ENCODE measurements at regions not wholly inside any gene's neighbourhood (a gene's known extent, or its start where the extent isn't known, plus 50 kb on each side); places are given as distances from the start of the nearest gene placed in this dataset.
"Not testable (repeated sequence)": the region's sequence is repeated elsewhere in the genome, so short reads cannot be mapped to it uniquely, and the experiment has no call there.

- H3K9me3 ChIP-seq; DNase-seq; ATAC-seq; H3K36me3 ChIP-seq; H3K27ac ChIP-seq; H3K4me1 ChIP-seq; intact Hi-C loops (cut with DNase I); H3K27me3 ChIP-seq; H3K4me3 ChIP-seq: not testable (repeated sequence)
These were observed 57.3 kb upstream of the HS3ST3A1 start for GRCh38 chr17:13659051-13659450.

GRCh38 chr17:13665872-13666635 is 64.3 kb upstream of the HS3ST3A1 start:
- TF ChIP-seq CTCF (IDR thresholded peaks at IDR 0.05), result no peak

GRCh38 chr17:13671341-13671740 is 69.6 kb upstream of the HS3ST3A1 start:
- no peaks in the 10 kb centered on the region for H3K36me3 ChIP-seq
- H3K27ac ChIP-seq, result no peak overlapping the region
- intact Hi-C loops (cut with DNase I), result no loop called here
- TF ChIP-seq CTCF (IDR thresholded peaks at IDR 0.05), result no peak
- ATAC-seq (peak; percentile 12), DNase-seq (no peak)
- H3K4me3 ChIP-seq, result no peak overlapping the region
- peaks cover 3% of the 10 kb centered on the region for H3K9me3 ChIP-seq
- H3K27me3 ChIP-seq, result no peaks in the 10 kb centered on the region
- H3K4me1 ChIP-seq, result no peaks in the 10 kb centered on the region

More at GRCh38 chr17:13665872-13666635, 64.3 kb upstream of the HS3ST3A1 start:
- Histone ChIP-seq H3K27me3 (no peaks in the 10 kb centered on the region), H3K9me3 (peaks cover 3% of the 10 kb centered on the region), H3K27ac (no peak overlapping the region), H3K36me3 (no peaks in the 10 kb centered on the region), H3K4me1 (no peaks in the 10 kb centered on the region), H3K4me3 (no peak overlapping the region)
- intact Hi-C loops (cut with DNase I), result no loop called here
- no peak for DNase-seq
- no peak for ATAC-seq

GRCh38 chr17:13671771-13672170 is 70.0 kb upstream of the HS3ST3A1 start:
- no peaks in the 10 kb centered on the region for H3K27me3 ChIP-seq
- H3K36me3 ChIP-seq, result no peaks in the 10 kb centered on the region
- DNase-seq (no peak), ATAC-seq (no peak)
- no peak overlapping the region for H3K4me3 ChIP-seq
- no peak overlapping the region for H3K27ac ChIP-seq
- intact Hi-C loops (cut with DNase I), result no loop called here
- H3K9me3 ChIP-seq, result peaks cover 3% of the 10 kb centered on the region
- no peak for TF ChIP-seq CTCF (IDR thresholded peaks at IDR 0.05)
- H3K4me1 ChIP-seq, result no peaks in the 10 kb centered on the region

- ATAC-seq (no peak), DNase-seq (no peak)
- no peak overlapping the region for H3K27ac ChIP-seq
- H3K4me3 ChIP-seq, result no peak overlapping the region
- no peaks in the 10 kb centered on the region for H3K9me3 ChIP-seq
- no peak for TF ChIP-seq CTCF (IDR thresholded peaks at IDR 0.05)
- no peaks in the 10 kb centered on the region for H3K4me1 ChIP-seq
- no peaks in the 10 kb centered on the region for H3K27me3 ChIP-seq
- H3K36me3 ChIP-seq, result no peaks in the 10 kb centered on the region
- intact Hi-C loops (cut with DNase I), result no loop called here
These were observed 76.6 kb upstream of the HS3ST3A1 start for GRCh38 chr17:13678361-13678760.

GRCh38 chr17:13678841-13679240 is 77.1 kb upstream of the HS3ST3A1 start:
- Histone ChIP-seq H3K36me3 (no peaks in the 10 kb centered on the region), H3K27ac (no peak overlapping the region), H3K9me3 (no peaks in the 10 kb centered on the region), H3K27me3 (no peaks in the 10 kb centered on the region), H3K4me1 (no peaks in the 10 kb centered on the region), H3K4me3 (no peak overlapping the region)
- DNase-seq, result no peak
- no peak for TF ChIP-seq CTCF (IDR thresholded peaks at IDR 0.05)
- ATAC-seq, result no peak
- intact Hi-C loops (cut with DNase I), result no loop called here

Data from upper lobe of right lung (tissue), 1 donor.